H1 (cell line): ENCODE measurements at regions not wholly inside any gene's neighbourhood (a gene's known extent, or its start where the extent isn't known, plus 50 kb on each side); places are given as distances from the start of the nearest gene placed in this dataset.

Experiments
- CTCF ChIA-PET: fragments of 300-600 bp; sonication (Branson Sonifier 250); formaldehyde crosslinking; loops from one replicate; lab custom pipeline; 2021; ENCODE audit not compliant: partially characterized antibody; lab: Charles Lee
- POLR2A ChIA-PET: fragments of 300-600 bp; sonication (Branson Sonifier 250); formaldehyde crosslinking; loops from one replicate; lab custom pipeline; 2021; ENCODE audit warnings: inconsistent platforms; ENCODE audit not compliant: partially characterized antibody; lab: Charles Lee
- DNase-seq, 2 experiments: peaks; one replicate each; pipeline versions ENCODE4 v3.0.0 to v3.0.0-alpha.2; 2010 to 2022; ENCODE audit warnings: low spot score in 2 of 2, low read depth in 1 of 2, mixed read lengths in 1 of 2
- FAIRE-seq: peaks from 2 replicates; lab custom pipeline; 2011; peaks lifted over from hg19 to GRCh38; lab: Jason Lieb, UNC
- H2AFZ ChIP-seq: 2 replicates; pipeline ENCODE4 v1.8.1; 2012; ENCODE audit warnings: low read length, inconsistent platforms
- H2AK5ac ChIP-seq: 2 replicates; pipeline ENCODE4 v1.6.1; 2013; ENCODE audit warnings: low read depth, low read length
- H2BK120ac ChIP-seq: replicated peaks from 2 replicates; pipeline ENCODE3; 2013; ENCODE audit warnings: low read depth, low read length, inconsistent platforms
- H2BK12ac ChIP-seq: 2 replicates; pipeline ENCODE4 v1.6.1; 2013; ENCODE audit warnings: low read depth, low read length
- H2BK15ac ChIP-seq: 2 replicates; pipeline ENCODE4 v1.6.1; 2013; ENCODE audit warnings: low read length
- H2BK20ac ChIP-seq: 2 replicates; pipeline ENCODE4 v1.6.1; 2013; ENCODE audit warnings: low read length
- H2BK5ac ChIP-seq: 2 replicates; pipeline ENCODE4 v1.6.1; 2013; ENCODE audit warnings: low read depth, low read length
- H3K14ac ChIP-seq: 2 replicates; pipeline ENCODE4 v1.6.1; 2013; ENCODE audit warnings: inconsistent platforms; ENCODE audit not compliant: insufficient read length
- H3K18ac ChIP-seq: 2 replicates; pipeline ENCODE4 v1.6.1; 2013; ENCODE audit warnings: low read length; ENCODE audit errors: extremely low read depth
- H3K23ac ChIP-seq: 2 replicates; pipeline ENCODE4 v1.6.1; 2013; ENCODE audit warnings: inconsistent platforms; ENCODE audit not compliant: insufficient read length
- H3K23me2 ChIP-seq: 2 replicates; pipeline ENCODE4 v1.6.1; 2013; ENCODE audit warnings: low read depth, low read length
- H3K27ac ChIP-seq: 2 replicates; pipeline ENCODE4 v1.6.1; 2011; ENCODE audit warnings: low read depth, low read length, inconsistent platforms
- H3K27me3 ChIP-seq, 4 experiments: replicated peaks in 1 of 4; 1 replicate in 1 of 4; 2 replicates in 3 of 4; pipeline versions ENCODE4 v1.6.1 to v1.8.1; 2011 to 2013; ENCODE audit warnings: low read length in 3 of 4, mild to moderate bottlenecking in 3 of 4, inconsistent platforms in 2 of 4, mixed read lengths in 2 of 4, moderate library complexity in 1 of 4; ENCODE audit not compliant: control insufficient read depth in 3 of 4, insufficient read depth in 3 of 4; ENCODE audit errors: extremely low read depth in 1 of 4
- H3K36me3 ChIP-seq, 4 experiments: 2 replicates each; pipeline versions ENCODE4 v1.6.1 to v1.8.1; 2011 to 2013; ENCODE audit warnings: mild to moderate bottlenecking in 4 of 4, low read length in 3 of 4, moderate library complexity in 2 of 4, control low read depth in 1 of 4, inconsistent platforms in 1 of 4; ENCODE audit not compliant: insufficient read depth in 4 of 4, control insufficient read depth in 2 of 4
- H3K4ac ChIP-seq: replicated peaks from 2 replicates; pipeline ENCODE3; 2013; ENCODE audit warnings: low read length, low read depth, mixed read lengths, inconsistent platforms; ENCODE audit not compliant: insufficient read length
- H3K4me1 ChIP-seq, 4 experiments: replicated peaks in 1 of 4; 1 replicate in 1 of 4; 2 replicates in 3 of 4; pipeline versions ENCODE4 v1.6.1 to v1.8.1; 2011 to 2013; ENCODE audit warnings: low read length in 3 of 4, inconsistent platforms in 2 of 4, mixed read lengths in 1 of 4; ENCODE audit not compliant: insufficient read depth in 4 of 4, control insufficient read depth in 3 of 4
- H3K4me2 ChIP-seq, 2 experiments: 2 replicates each; pipeline versions ENCODE4 v1.6.1 to v1.8.1; 2011 to 2013; ENCODE audit warnings: low read depth in 2 of 2, low read length in 2 of 2, control low read depth in 1 of 2, inconsistent platforms in 1 of 2, mild to moderate bottlenecking in 1 of 2; ENCODE audit not compliant: insufficient read depth in 1 of 2
- H3K4me3 ChIP-seq, 4 experiments: fragments of 200-600, 300-600 bp in 1 of 4; sonication (generic), shearing (Covaris generic), sonication (Bioruptor Twin) in 1 of 4; 2 replicates each; pipeline versions ENCODE4 v1.5.1 to v1.8.1; 2011 to 2016; ENCODE audit warnings: low read length in 4 of 4, low read depth in 3 of 4, control low read depth in 2 of 4, inconsistent platforms in 2 of 4, mild to moderate bottlenecking in 2 of 4, mixed read lengths in 1 of 4, moderate library complexity in 1 of 4; ENCODE audit not compliant: insufficient read depth in 2 of 4; ENCODE audit errors: extremely low read depth in 1 of 4
- H3K56ac ChIP-seq: replicated peaks from 2 replicates; pipeline ENCODE3; 2013; ENCODE audit warnings: low read depth, mild to moderate bottlenecking, mixed read lengths, low read length, inconsistent platforms; ENCODE audit not compliant: insufficient read length
- H3K79me1 ChIP-seq: 2 replicates; pipeline ENCODE4 v1.6.1; 2013; ENCODE audit warnings: low read depth, low read length, control low read depth
- H3K79me2 ChIP-seq, 2 experiments: 2 replicates each; pipeline versions ENCODE4 v1.6.1 to v1.8.1; 2012 to 2013; ENCODE audit warnings: low read length in 2 of 2, mild to moderate bottlenecking in 2 of 2, inconsistent platforms in 1 of 2; ENCODE audit not compliant: insufficient read depth in 2 of 2, control insufficient read depth in 1 of 2
- H3K9ac ChIP-seq, 4 experiments: replicated peaks in 1 of 4; 1 replicate in 1 of 4; 2 replicates in 3 of 4; pipeline versions ENCODE4 v1.6.1 to v1.8.1; 2011 to 2013; ENCODE audit warnings: low read depth in 3 of 4, low read length in 3 of 4, control low read depth in 2 of 4, mild to moderate bottlenecking in 2 of 4, moderate library complexity in 2 of 4, inconsistent platforms in 1 of 4; ENCODE audit errors: extremely low read depth in 1 of 4
- H3K9me3 ChIP-seq, 2 experiments: 2 replicates each; pipeline versions ENCODE4 v1.6.1 to v1.8.1; 2012 to 2013; ENCODE audit warnings: mild to moderate bottlenecking in 2 of 2, moderate library complexity in 2 of 2, control low read depth in 1 of 2, inconsistent platforms in 1 of 2, low read depth in 1 of 2, low read length in 1 of 2, mixed read lengths in 1 of 2; ENCODE audit not compliant: insufficient read depth in 2 of 2
- H4K20me1 ChIP-seq, 2 experiments: replicated peaks in 1 of 2; 2 replicates each; pipeline versions ENCODE3 to v1.8.1; 2011 to 2013; ENCODE audit warnings: inconsistent platforms in 2 of 2, low read length in 2 of 2, mild to moderate bottlenecking in 1 of 2; ENCODE audit not compliant: insufficient read depth in 2 of 2, control insufficient read depth in 1 of 2
- H4K5ac ChIP-seq: 2 replicates; pipeline ENCODE4 v1.6.1; 2013; ENCODE audit warnings: low read length, low read depth, mixed read lengths, inconsistent platforms; ENCODE audit not compliant: insufficient read length
- H4K8ac ChIP-seq: 2 replicates; pipeline ENCODE4 v1.8.0; 2013; ENCODE audit warnings: mild to moderate bottlenecking, moderate library complexity, low read length, inconsistent platforms; ENCODE audit not compliant: insufficient read depth; ENCODE audit errors: extremely low read depth
- H4K91ac ChIP-seq: replicated peaks from 2 replicates; pipeline ENCODE3; 2013; ENCODE audit warnings: low read length, mixed read lengths, inconsistent platforms; ENCODE audit not compliant: insufficient read length
- POLR2AphosphoS5 ChIP-seq: IDR thresholded peaks from 2 replicates; pipeline ENCODE4 v1.6.1; 2011; ENCODE audit warnings: low read depth, low read length
- TBP ChIP-seq: IDR thresholded peaks from 2 replicates; pipeline ENCODE4 v1.6.1; 2011; ENCODE audit warnings: low read depth, low read length, improper control_type of control experiment
- WGBS, 2 experiments: shearing (Covaris generic) in 1 of 2; methylation state at CpG; one replicate each; pipeline versions ENCODE4 v1.1.6 to v1.1.7; 2013 to 2015; ENCODE audit warnings: low lambda C conversion rate in 2 of 2, mixed read lengths in 2 of 2, inconsistent platforms in 1 of 2, low coverage in 1 of 2, missing lambda C conversion rate in 1 of 2; ENCODE audit not compliant: insufficient replicate concordance in 2 of 2, insufficient coverage in 1 of 2, insufficient read length in 1 of 2; ENCODE audit errors: extremely low coverage in 1 of 2, missing lambda C conversion rate in 1 of 2; 5-methylcytosine and 5-hydroxymethylcytosine counted together

DNA sequence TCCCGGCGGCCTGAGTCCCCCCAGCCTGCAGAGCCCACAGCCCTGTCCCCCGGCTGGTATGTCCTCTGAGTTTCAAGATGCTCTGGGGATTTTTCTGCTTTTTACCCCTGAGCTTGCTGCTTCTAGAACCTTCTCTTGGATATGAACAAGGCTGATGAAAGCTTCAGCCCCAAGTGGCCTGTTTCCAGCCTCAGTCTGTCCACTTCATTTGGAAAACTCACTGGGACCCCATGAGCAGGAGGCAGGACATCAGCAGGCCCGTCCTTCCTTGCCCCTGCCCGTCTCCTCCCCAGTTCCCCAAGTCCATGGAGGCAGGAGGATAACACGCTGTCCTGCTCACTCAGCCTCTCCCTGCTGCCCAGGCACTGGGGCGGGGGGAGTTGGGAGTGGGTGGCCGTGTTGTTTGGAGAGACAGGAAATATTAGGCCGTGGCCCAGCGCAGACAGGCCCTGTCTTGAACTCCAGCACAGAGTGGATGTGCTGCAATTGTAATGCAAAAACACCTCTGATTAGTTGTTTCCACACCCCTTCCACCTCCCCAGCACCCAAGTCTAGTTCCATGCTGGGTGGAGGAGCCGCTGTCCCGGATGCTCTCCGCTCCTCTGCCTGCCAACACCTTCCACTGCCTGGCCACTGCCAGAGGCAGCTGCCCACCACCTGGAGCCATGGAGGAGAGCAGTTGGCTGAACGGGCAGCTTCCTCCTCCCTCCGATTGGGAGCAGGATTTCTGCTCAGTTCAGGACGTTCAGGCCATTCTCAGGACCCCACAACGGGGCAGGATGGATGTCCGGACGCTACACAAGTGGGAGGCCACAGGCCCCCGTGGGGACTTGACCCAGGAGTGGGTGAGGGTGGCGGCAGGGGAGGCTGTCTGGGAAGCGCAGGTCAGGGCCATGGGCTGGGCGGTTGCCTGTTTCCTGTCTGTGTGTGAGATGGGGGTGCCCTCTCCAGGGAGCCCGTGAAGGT, 216.9 kb upstream of the GSE1 start:
- Histone ChIP-seq H3K4me1 (peaks cover 0 to 38% (median 25%) of the 10 kb centered on the region in 4 experiments; a peak in 6 of 7 replicates), H3K27ac (no peak overlapping the region)

More for the DNA sequence above, 216.9 kb upstream of the GSE1 start:
- H4K20me1 ChIP-seq, result peaks cover 2 to 17% of the 10 kb centered on the region in 2 experiments
- H2AFZ ChIP-seq, result no peak overlapping the region
- peak overlapping the region; percentile 85; the same call in 1 of the 2 replicates for H2BK12ac ChIP-seq
- H3K4ac ChIP-seq, result no peak overlapping the region
- H3K9me3 ChIP-seq, result peaks cover 0 to 3% of the 10 kb centered on the region in 2 experiments; a peak in 2 of 4 replicates
- peaks cover 8% of the 10 kb centered on the region; the same call in 1 of the 2 replicates for H3K23me2 ChIP-seq
- POLR2A ChIA-PET, result interaction anchor here (1.0 kb wide), 1 partner anchor 40 kb away, joined by 3 read pairs; no protein-coding TSS in a partner anchor
- no peak overlapping the region for H3K4me2 ChIP-seq
- H3K79me1 ChIP-seq, result peaks cover 6% of the 10 kb centered on the region
- CTCF ChIA-PET, result interaction anchor here (0.6 to 10.8 kb wide), 18 partner anchors 17 to 219 kb away, joined by 3 to 182 read pairs (median 4); no protein-coding TSS in a partner anchor
- H2BK15ac ChIP-seq, result peak overlapping the region; percentile 9; the same call in 1 of the 2 replicates
- no peaks in the 10 kb centered on the region for H3K79me2 ChIP-seq
- no peaks in the 10 kb centered on the region for H3K36me3 ChIP-seq
- no peak overlapping the region for H3K14ac ChIP-seq
- no peak for TF ChIP-seq POLR2AphosphoS5
- TF ChIP-seq TBP, result peak; percentile 69; the same call in 1 of the 2 replicates
- H4K8ac ChIP-seq, result no peak overlapping the region
- no peak overlapping the region for H3K4me3 ChIP-seq
- H4K91ac ChIP-seq, result peak overlapping the region; percentile 29
- no peak overlapping the region for H3K9ac ChIP-seq
- H3K56ac ChIP-seq, result no peak overlapping the region
- 0 out of 2 replicates have a peak overlapping the region, but pooled peaks have one; percentile 29 for H3K18ac ChIP-seq
- FAIRE-seq (no peak), DNase-seq (peak in 1 of 2 experiments; percentile 52)
- H2BK120ac ChIP-seq, result no peak overlapping the region
- no peak overlapping the region for H3K23ac ChIP-seq
- no peak overlapping the region for H2BK20ac ChIP-seq
- WGBS, 2 experiments, result 77% methylated on average over 21 of the region's 24 CpGs; no CpG with 5 or more reads in 1 of the 2 experiments
- peak overlapping the region; percentile 12; the same call in 1 of the 2 replicates for H2BK5ac ChIP-seq
- no peak overlapping the region for H4K5ac ChIP-seq
- no peaks in the 10 kb centered on the region for H3K27me3 ChIP-seq
- peak overlapping the region; percentile 20; the same call in 1 of the 2 replicates for H2AK5ac ChIP-seq
